H9 (cell line): ENCODE measurements at regions not wholly inside any gene's neighbourhood (a gene's known extent, or its start where the extent isn't known, plus 50 kb on each side); places are given as distances from the start of the nearest gene placed in this dataset.

ENCODE experiments used
- DNase-seq: peaks from one replicate; pipeline ENCODE4 v3.0.0-alpha.2; 2017
- H2AFZ ChIP-seq: one replicate; pipeline ENCODE4 v1.6.1; 2013; ENCODE audit warnings: mild to moderate bottlenecking, low read length, control low read depth, moderate library complexity
- H2AK5ac ChIP-seq: 2 replicates; pipeline ENCODE4 v1.6.1; 2013; ENCODE audit warnings: low read length, control low read depth, mixed read lengths; ENCODE audit not compliant: insufficient read length
- H2BK120ac ChIP-seq: one replicate; pipeline ENCODE4 v1.6.1; 2013; ENCODE audit warnings: low read depth, mild to moderate bottlenecking, low read length, control low read depth, inconsistent platforms; ENCODE audit not compliant: poor library complexity, severe bottlenecking
- H2BK12ac ChIP-seq: 2 replicates; pipeline ENCODE4 v1.6.1; 2013; ENCODE audit warnings: low read length, control low read depth, mixed read lengths, low read depth; ENCODE audit not compliant: insufficient read length
- H2BK15ac ChIP-seq: 2 replicates; pipeline ENCODE4 v1.6.1; 2013; ENCODE audit warnings: low read depth, low read length, control low read depth
- H2BK20ac ChIP-seq: one replicate; pipeline ENCODE4 v1.6.1; 2013; ENCODE audit warnings: low read depth, mild to moderate bottlenecking, low read length, control low read depth, inconsistent platforms; ENCODE audit not compliant: poor library complexity, severe bottlenecking
- H2BK5ac ChIP-seq: 2 replicates; pipeline ENCODE4 v1.6.1; 2013; ENCODE audit warnings: low read length, control low read depth, mixed read lengths; ENCODE audit not compliant: insufficient read length
- H3K14ac ChIP-seq: 2 replicates; pipeline ENCODE4 v1.6.1; 2013; ENCODE audit warnings: low read length, control low read depth; ENCODE audit not compliant: insufficient read depth
- H3K18ac ChIP-seq: 2 replicates; pipeline ENCODE4 v1.6.1; 2013; ENCODE audit warnings: low read depth, mild to moderate bottlenecking, mixed read lengths, low read length, control low read depth; ENCODE audit not compliant: insufficient read length
- H3K23ac ChIP-seq: 2 replicates; pipeline ENCODE4 v1.6.1; 2013; ENCODE audit warnings: low read length, control low read depth, mixed read lengths, low read depth; ENCODE audit not compliant: insufficient read length
- H3K23me2 ChIP-seq: 2 replicates; pipeline ENCODE4 v1.6.1; 2013; ENCODE audit warnings: low read depth, mild to moderate bottlenecking, mixed read lengths, low read length, control low read depth; ENCODE audit not compliant: insufficient read length, poor library complexity, severe bottlenecking
- H3K27ac ChIP-seq: 2 replicates; pipeline ENCODE4 v1.5.1; 2013; ENCODE audit warnings: low read length, control low read depth, mixed read lengths, low read depth; ENCODE audit not compliant: insufficient read length
- H3K27me3 ChIP-seq: 2 replicates; pipeline ENCODE4 v1.6.1; 2013; ENCODE audit warnings: low read length, control low read depth, inconsistent platforms; ENCODE audit not compliant: insufficient read depth
- H3K4ac ChIP-seq: 2 replicates; pipeline ENCODE4 v1.6.1; 2013; ENCODE audit warnings: low read depth, mild to moderate bottlenecking, control low read depth, inconsistent platforms, low read length, moderate library complexity
- H3K4me1 ChIP-seq: 2 replicates; pipeline ENCODE4 v1.6.1; 2013; ENCODE audit warnings: low read length, control low read depth, inconsistent platforms; ENCODE audit not compliant: insufficient read depth
- H3K4me2 ChIP-seq: 2 replicates; pipeline ENCODE4 v1.6.1; 2013; ENCODE audit warnings: low read length, control low read depth, mixed read lengths; ENCODE audit not compliant: insufficient read length, insufficient read depth
- H3K56ac ChIP-seq: 2 replicates; pipeline ENCODE4 v1.6.1; 2013; ENCODE audit warnings: low read depth, mild to moderate bottlenecking, mixed read lengths, low read length, control low read depth; ENCODE audit not compliant: insufficient read length
- H3K79me1 ChIP-seq: 2 replicates; pipeline ENCODE4 v1.6.1; 2013; ENCODE audit warnings: low read depth, mild to moderate bottlenecking, moderate library complexity, low read length, control low read depth, inconsistent platforms; ENCODE audit not compliant: insufficient read depth, poor library complexity, severe bottlenecking
- H3K79me2 ChIP-seq: 2 replicates; pipeline ENCODE4 v1.6.1; 2013; ENCODE audit warnings: low read length, control low read depth, inconsistent platforms; ENCODE audit not compliant: insufficient read depth
- H3K9ac ChIP-seq: 2 replicates; pipeline ENCODE4 v1.6.1; 2013; ENCODE audit warnings: low read length, control low read depth, mixed read lengths; ENCODE audit not compliant: insufficient read length; ENCODE audit errors: extremely low read depth
- H3K9me3 ChIP-seq: one replicate; pipeline ENCODE4 v1.6.1; 2013; ENCODE audit warnings: low read depth, low read length, inconsistent platforms; ENCODE audit not compliant: control insufficient read depth
- H3T11ph ChIP-seq: one replicate; pipeline ENCODE4 v1.6.1; 2013; ENCODE audit warnings: mild to moderate bottlenecking, low read length, control low read depth, inconsistent platforms
- H4K20me1 ChIP-seq: one replicate; pipeline ENCODE4 v1.6.1; 2013; ENCODE audit not compliant: control insufficient read depth, insufficient read length, insufficient read depth
- H4K5ac ChIP-seq: 2 replicates; pipeline ENCODE4 v1.6.1; 2013; ENCODE audit warnings: low read depth, mild to moderate bottlenecking, mixed read lengths, low read length, control low read depth; ENCODE audit not compliant: insufficient read length
- H4K8ac ChIP-seq: replicated peaks from 2 replicates; pipeline ENCODE4 v1.6.1; 2013; ENCODE audit warnings: low read length, control low read depth, mixed read lengths, low read depth; ENCODE audit not compliant: insufficient read length
- H4K91ac ChIP-seq: 2 replicates; pipeline ENCODE4 v1.6.1; 2013; ENCODE audit warnings: low read depth, mild to moderate bottlenecking, moderate library complexity, mixed read lengths, low read length, control low read depth; ENCODE audit not compliant: insufficient read length
- H3K27ac Mint-ChIP-seq, 3 experiments: 2 replicates in 2 of 3; 3 replicates in 1 of 3; pipeline ENCODE4 v1.8.0; 2020 to 2021; ENCODE audit warnings: mixed read lengths in 3 of 3, mild to moderate bottlenecking in 1 of 3, moderate library complexity in 1 of 3
- H3K27me3 Mint-ChIP-seq: 2 replicates; pipeline ENCODE4 v1.8.0; 2021; ENCODE audit warnings: low read depth, mild to moderate bottlenecking, moderate library complexity, mixed read lengths
- H3K36me3 Mint-ChIP-seq, 3 experiments: 2 replicates in 2 of 3; 3 replicates in 1 of 3; pipeline ENCODE4 v1.8.0; 2020 to 2021; ENCODE audit warnings: low read depth in 3 of 3, mixed read lengths in 3 of 3; ENCODE audit not compliant: insufficient read depth in 1 of 3
- H3K4me1 Mint-ChIP-seq, 2 experiments: 2 replicates each; pipeline ENCODE4 v1.8.0; 2020; ENCODE audit warnings: mixed read lengths in 2 of 2
- H3K4me3 Mint-ChIP-seq, 2 experiments: 2 replicates in 1 of 2; 3 replicates in 1 of 2; pipeline ENCODE4 v1.8.0; 2020 to 2021; ENCODE audit warnings: mild to moderate bottlenecking in 2 of 2, mixed read lengths in 2 of 2, moderate library complexity in 1 of 2
- H3K9me3 Mint-ChIP-seq, 2 experiments: 2 replicates in 1 of 2; 3 replicates in 1 of 2; pipeline ENCODE4 v1.8.0; 2020; ENCODE audit warnings: mild to moderate bottlenecking in 2 of 2, mixed read lengths in 2 of 2, moderate library complexity in 1 of 2
- WGBS: extraction: QIAGEN DNeasy Blood & Tissue Kit; methylation state at CpG from one replicate; pipeline ENCODE4 v1.1.7; 2013; ENCODE audit warnings: missing lambda C conversion rate, low lambda C conversion rate, mixed read lengths; ENCODE audit not compliant: insufficient read length; ENCODE audit errors: extremely low coverage; 5-methylcytosine and 5-hydroxymethylcytosine counted together
- TF ChIP-seq, protein P1 (sequence below): fragments of 200-600 bp; sonication (generic); conservative IDR thresholded peaks from 3 replicates; pipeline ENCODE4 v1.8.0; 2021; ENCODE audit warnings: antibody characterized with exemption, mild to moderate bottlenecking

DNA sequence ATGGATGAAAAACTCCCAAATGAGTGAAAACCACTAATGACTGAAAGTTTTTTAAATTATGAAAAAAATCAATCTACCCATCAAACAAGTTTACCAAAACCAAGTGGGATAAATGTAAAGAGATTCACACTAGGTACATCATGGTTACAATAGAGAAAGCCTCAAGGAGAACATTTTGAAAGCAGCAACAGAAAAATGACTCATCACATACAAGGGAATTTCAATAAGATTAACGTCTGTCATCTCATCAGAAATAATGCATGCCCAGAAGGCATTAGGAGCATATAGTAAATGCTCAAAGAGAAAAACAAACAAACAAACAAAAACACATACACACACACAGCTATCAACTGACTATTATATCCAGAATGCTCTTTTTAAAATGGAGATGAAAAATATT is 261.8 kb upstream of the KIF2B start:
- Mint-ChIP-seq H3K4me3 (no peak overlapping the region), H3K27me3 (no peaks in the 10 kb centered on the region), H3K27ac (no peak overlapping the region), H3K4me1 (no peaks in the 10 kb centered on the region), H3K9me3 (no peaks in the 10 kb centered on the region), H3K36me3 (no peaks in the 10 kb centered on the region)
- Histone ChIP-seq H3K9ac (no peak overlapping the region), H3K56ac (no peak overlapping the region), H3K4ac (no peak overlapping the region), H2BK5ac (no peak overlapping the region), H2BK120ac (no peak overlapping the region), H4K91ac (no peak overlapping the region), H4K8ac (no peak overlapping the region), H2BK15ac (no peak overlapping the region), H3K4me2 (no peak overlapping the region), H2AFZ (no peak overlapping the region), H3K9me3 (no peaks in the 10 kb centered on the region), H3K79me1 (no peaks in the 10 kb centered on the region), H3K23me2 (no peaks in the 10 kb centered on the region), H2AK5ac (no peak overlapping the region), H4K5ac (no peak overlapping the region), H3K4me1 (no peaks in the 10 kb centered on the region), H3K79me2 (no peaks in the 10 kb centered on the region), H2BK12ac (no peak overlapping the region), H3K27me3 (no peaks in the 10 kb centered on the region), H3K18ac (no peak overlapping the region), H3K23ac (no peak overlapping the region), H3T11ph (no peak overlapping the region), H3K27ac (no peak overlapping the region), H2BK20ac (no peak overlapping the region), H4K20me1 (no peaks in the 10 kb centered on the region), H3K14ac (no peak overlapping the region)
- no peak for DNase-seq
- TF ChIP-seq, protein P1, sequence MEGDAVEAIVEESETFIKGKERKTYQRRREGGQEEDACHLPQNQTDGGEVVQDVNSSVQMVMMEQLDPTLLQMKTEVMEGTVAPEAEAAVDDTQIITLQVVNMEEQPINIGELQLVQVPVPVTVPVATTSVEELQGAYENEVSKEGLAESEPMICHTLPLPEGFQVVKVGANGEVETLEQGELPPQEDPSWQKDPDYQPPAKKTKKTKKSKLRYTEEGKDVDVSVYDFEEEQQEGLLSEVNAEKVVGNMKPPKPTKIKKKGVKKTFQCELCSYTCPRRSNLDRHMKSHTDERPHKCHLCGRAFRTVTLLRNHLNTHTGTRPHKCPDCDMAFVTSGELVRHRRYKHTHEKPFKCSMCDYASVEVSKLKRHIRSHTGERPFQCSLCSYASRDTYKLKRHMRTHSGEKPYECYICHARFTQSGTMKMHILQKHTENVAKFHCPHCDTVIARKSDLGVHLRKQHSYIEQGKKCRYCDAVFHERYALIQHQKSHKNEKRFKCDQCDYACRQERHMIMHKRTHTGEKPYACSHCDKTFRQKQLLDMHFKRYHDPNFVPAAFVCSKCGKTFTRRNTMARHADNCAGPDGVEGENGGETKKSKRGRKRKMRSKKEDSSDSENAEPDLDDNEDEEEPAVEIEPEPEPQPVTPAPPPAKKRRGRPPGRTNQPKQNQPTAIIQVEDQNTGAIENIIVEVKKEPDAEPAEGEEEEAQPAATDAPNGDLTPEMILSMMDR: no peak
- WGBS: no CpG with 5 or more reads among the region's 1 CpG
